HCT116 (cell line): ENCODE measurements at regions not wholly inside any gene's neighbourhood (a gene's known extent, or its start where the extent isn't known, plus 50 kb on each side); places are given as distances from the start of the nearest gene placed in this dataset.

Source experiments
- ATAC-seq: fragments of 200-7000 bp; cut with Tn5 transposase; 2 replicates; pipeline ENCODE4 v1.9.1; 2020; ENCODE audit warnings: mild to moderate bottlenecking, moderate library complexity
- BruUV-seq: library from RNA; stranded (reverse); fragments of 400-500 nt; replicated peaks from 2 replicates; lab custom pipeline; 2021; lab: Mats Ljungman, UMichigan
- CTCF ChIA-PET: fragments of 300-600 bp; sonication (Branson Sonifier 250); formaldehyde crosslinking; loops from one replicate; lab custom pipeline; 2021; ENCODE audit warnings: antibody characterized with exemption; lab: Charles Lee
- POLR2A ChIA-PET: fragments of 300-600, 350-600 bp; sonication (Branson Sonifier 250); formaldehyde crosslinking; loops from one replicate; lab custom pipeline; 2021; ENCODE audit warnings: antibody characterized with exemption; lab: Charles Lee
- RAD21 ChIA-PET, 2 experiments: fragments of 300-600 bp; sonication (Branson Sonifier 250); formaldehyde crosslinking; loops; one replicate each; lab custom pipeline; 2023; ENCODE audit warnings: low total read pairs in 2 of 2; ENCODE audit not compliant: uncharacterized antibody in 2 of 2, unreplicated experiment in 2 of 2, low non-redundant PET in 1 of 2; lab: Charles Lee
- DNase-seq: peaks from one replicate; pipeline ENCODE4 v3.0.0-alpha.2; 2010; ENCODE audit warnings: low read depth, low spot score
- H2AFZ ChIP-seq: fragments of 200-600 bp; shearing (Covaris generic), sonication (generic); 2 replicates; pipeline ENCODE4 v1.6.1; 2017; ENCODE audit warnings: low read depth, mixed run types, mixed read lengths, antibody characterized with exemption, low read length; ENCODE audit not compliant: poor library complexity, severe bottlenecking
- H3K27ac ChIP-seq: 2 replicates; pipeline ENCODE4 v1.5.1; 2012; ENCODE audit warnings: low read depth, low read length
- H3K27me3 ChIP-seq: fragments of 200-600 bp; sonication (generic); 2 replicates; pipeline ENCODE4 v1.6.1; 2016; ENCODE audit warnings: mixed run types, low read length, mixed read lengths; ENCODE audit not compliant: insufficient read depth
- H3K36me3 ChIP-seq, 2 experiments: fragments of 200-500 bp in 1 of 2; fragments of 200-600 bp in 1 of 2; sonication (Bioruptor generic) in 1 of 2; sonication (generic) in 1 of 2; 2 replicates each; pipeline versions ENCODE4 v1.5.1 to v1.6.1; 2014 to 2016; ENCODE audit warnings: low read length in 2 of 2, inconsistent platforms in 1 of 2, mixed read lengths in 1 of 2, mixed run types in 1 of 2; ENCODE audit not compliant: insufficient read depth in 2 of 2, control insufficient read depth in 1 of 2
- H3K4me1 ChIP-seq, 2 experiments: fragments of 200-600 bp in 1 of 2; sonication (generic) in 1 of 2; 2 replicates each; pipeline versions ENCODE4 v1.5.1 to v1.6.1; 2012 to 2017; ENCODE audit warnings: low read length in 2 of 2, inconsistent platforms in 1 of 2, mild to moderate bottlenecking in 1 of 2, mixed read lengths in 1 of 2, mixed run types in 1 of 2, moderate library complexity in 1 of 2; ENCODE audit not compliant: insufficient read depth in 2 of 2, control insufficient read depth in 1 of 2
- H3K4me2 ChIP-seq: fragments of 200-600 bp; sonication (generic); 2 replicates; pipeline ENCODE4 v1.6.1; 2017; ENCODE audit warnings: mixed run types, low read length, mixed read lengths
- H3K4me3 ChIP-seq, 2 experiments: fragments of 200-600 bp in 1 of 2; sonication (generic) in 1 of 2; replicated peaks in 1 of 2; 2 replicates each; pipeline ENCODE4 v1.5.1; 2011 to 2016; ENCODE audit warnings: low read length in 2 of 2, control low read depth in 1 of 2, low read depth in 1 of 2, mild to moderate bottlenecking in 1 of 2, mixed read lengths in 1 of 2, mixed run types in 1 of 2
- H3K79me2 ChIP-seq: fragments of 200-600 bp; sonication (generic); 2 replicates; pipeline ENCODE4 v1.6.1; 2017; ENCODE audit warnings: mild to moderate bottlenecking, mixed run types, low read length, moderate library complexity, mixed read lengths; ENCODE audit not compliant: insufficient read depth
- H3K9ac ChIP-seq: fragments of 200-600 bp; sonication (generic); 2 replicates; pipeline ENCODE4 v1.6.1; 2016; ENCODE audit warnings: low read length, mixed read lengths
- H3K9me2 ChIP-seq: fragments of 200-600 bp; sonication (generic), shearing (Covaris generic); 2 replicates; pipeline ENCODE4 v1.6.1; 2017; ENCODE audit warnings: mixed run types, mild to moderate bottlenecking, moderate library complexity; ENCODE audit not compliant: insufficient read depth
- H3K9me3 ChIP-seq, 2 experiments: fragments of 200-500 bp in 1 of 2; fragments of 200-600 bp in 1 of 2; sonication (Bioruptor generic) in 1 of 2; sonication (generic) in 1 of 2; 2 replicates each; pipeline ENCODE4 v1.6.1; 2014 to 2017; ENCODE audit warnings: low read length in 2 of 2, mixed read lengths in 2 of 2, inconsistent platforms in 1 of 2, low read depth in 1 of 2, mild to moderate bottlenecking in 1 of 2, mixed run types in 1 of 2, moderate library complexity in 1 of 2; ENCODE audit not compliant: control insufficient read depth in 1 of 2, insufficient read depth in 1 of 2
- H4K20me1 ChIP-seq: fragments of 200-600 bp; sonication (generic), shearing (Covaris generic); 2 replicates; pipeline ENCODE4 v1.6.1; 2017; ENCODE audit warnings: mixed run types, mild to moderate bottlenecking, moderate library complexity; ENCODE audit not compliant: insufficient read depth
- CBX3 ChIP-seq: IDR thresholded peaks from 2 replicates; pipeline ENCODE4 v1.6.1; 2012; ENCODE audit warnings: low read depth
- CEBPB ChIP-seq: IDR thresholded peaks from 2 replicates; pipeline ENCODE4 v1.6.1; 2012; ENCODE audit warnings: low read depth
- EGR1 ChIP-seq: IDR thresholded peaks from 2 replicates; pipeline ENCODE4 v1.6.1; 2012; ENCODE audit warnings: low read depth
- ELF1 ChIP-seq: IDR thresholded peaks from 2 replicates; pipeline ENCODE4 v1.6.1; 2012; ENCODE audit warnings: low read depth, borderline replicate concordance
- EZH2phosphoT487 ChIP-seq: fragments of 200-600 bp; IDR thresholded peaks from 2 replicates; pipeline ENCODE4 v1.6.1; 2018; ENCODE audit warnings: antibody characterized with exemption, borderline replicate concordance
- FOSL1 ChIP-seq: IDR thresholded peaks from 2 replicates; pipeline ENCODE4 v1.6.1; 2012; ENCODE audit warnings: low read depth
- JUND ChIP-seq: IDR thresholded peaks from 2 replicates; pipeline ENCODE4 v1.6.1; 2012
- POLR2A ChIP-seq: IDR thresholded peaks from 2 replicates; pipeline ENCODE4 v1.7.0; 2011; ENCODE audit warnings: borderline replicate concordance; ENCODE audit not compliant: insufficient read depth, insufficient read length; ENCODE audit errors: extremely low read depth
- POLR2AphosphoS5 ChIP-seq: IDR thresholded peaks from 2 replicates; pipeline ENCODE4 v1.6.1; 2011; ENCODE audit warnings: mild to moderate bottlenecking, low read depth, low read length, moderate library complexity
- RAD21 ChIP-seq: IDR thresholded peaks from 2 replicates; pipeline ENCODE4 v1.6.1; 2012; ENCODE audit warnings: low read depth, mild to moderate bottlenecking
- SIN3A ChIP-seq: IDR thresholded peaks from 2 replicates; pipeline ENCODE4 v1.6.1; 2012; ENCODE audit warnings: low read depth
- SP1 ChIP-seq: IDR thresholded peaks from 2 replicates; pipeline ENCODE4 v1.6.1; 2012; ENCODE audit warnings: low read depth
- SRF ChIP-seq: IDR thresholded peaks from 2 replicates; pipeline ENCODE4 v1.6.1; 2012; ENCODE audit warnings: low read depth
- TCF7L2 ChIP-seq: IDR thresholded peaks from 2 replicates; pipeline ENCODE4 v1.7.0; 2011; ENCODE audit warnings: borderline replicate concordance, inconsistent platforms; ENCODE audit not compliant: insufficient read depth, insufficient read length; ENCODE audit errors: extremely low read depth
- YY1 ChIP-seq: IDR thresholded peaks from 2 replicates; pipeline ENCODE4 v1.6.1; 2011; ENCODE audit warnings: low read length, low read depth, moderate library complexity, mild to moderate bottlenecking; ENCODE audit not compliant: insufficient replicate concordance; ENCODE audit errors: extremely low read depth
- ZFX ChIP-seq: fragments of 450-650 bp; IDR thresholded peaks from 2 replicates; pipeline ENCODE4 v1.6.1; 2017
- ZNF274 ChIP-seq: fragments of 200-500 bp; sonication (Bioruptor generic); IDR thresholded peaks from 2 replicates; pipeline ENCODE4 v1.6.1; 2014; ENCODE audit warnings: mild to moderate bottlenecking, low read depth, low read length, inconsistent platforms
- intact Hi-C: fragments of 100-400 bp; cut with micrococcal nuclease; formaldehyde crosslinking; loops from 2 replicates; pipeline ENCODE4 v1.10.0; 2022
- TF ChIP-seq, protein P1 (sequence below): IDR thresholded peaks from 2 replicates; pipeline ENCODE4 v1.6.1; 2011; ENCODE audit warnings: mild to moderate bottlenecking, low read length, moderate library complexity; ENCODE audit not compliant: insufficient replicate concordance; ENCODE audit errors: extremely low read depth
- TF ChIP-seq, protein P2 (sequence below): IDR thresholded peaks from 2 replicates; pipeline ENCODE4 v1.6.1; 2012
- TF ChIP-seq, protein P3 (sequence below): IDR thresholded peaks from 2 replicates; pipeline ENCODE4 v1.6.1; 2012; ENCODE audit warnings: low read depth
- TF ChIP-seq, protein P4 (sequence below): IDR thresholded peaks from 2 replicates; pipeline ENCODE4 v1.6.1; 2012
- TF ChIP-seq, protein P5 (sequence below), 3 experiments: fragments of 200-600 bp in 1 of 3; sonication (generic) in 1 of 3; IDR thresholded peaks in 2 of 3; conservative IDR thresholded peaks in 1 of 3; 2 replicates each; pipeline ENCODE4 v1.5.1; 2012 to 2017; ENCODE audit warnings: low read depth in 2 of 3, low read length in 2 of 3, antibody characterized with exemption in 1 of 3, borderline replicate concordance in 1 of 3, control low read depth in 1 of 3, mild to moderate bottlenecking in 1 of 3, mixed read lengths in 1 of 3, mixed run types in 1 of 3, moderate library complexity in 1 of 3; ENCODE audit not compliant: insufficient read depth in 1 of 3

DNA sequence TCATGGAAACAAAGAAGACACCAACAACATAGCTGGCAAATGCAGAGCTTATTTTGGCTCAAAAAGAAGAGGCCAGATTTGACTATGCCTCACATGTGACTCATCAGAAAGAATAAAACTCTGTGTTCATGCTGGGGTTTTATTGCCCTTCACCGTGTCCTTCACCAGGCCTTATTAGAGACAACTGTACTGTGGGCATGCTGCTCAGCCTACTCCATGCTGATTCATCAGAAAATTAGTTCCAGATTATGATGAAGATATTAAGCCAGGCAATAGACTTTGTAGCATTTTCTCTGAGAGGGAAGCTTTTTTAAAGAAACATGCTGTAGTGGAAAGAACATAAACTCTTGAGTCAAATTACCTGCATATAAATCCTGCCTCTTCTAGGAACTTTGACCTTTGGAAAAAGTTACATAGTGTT is 89.8 kb downstream of the CYB561 start:
- Histone ChIP-seq H3K4me2 (peak overlapping the region; percentile 23), H3K9me2 (no peaks in the 10 kb centered on the region), H3K36me3 (no peaks in the 10 kb centered on the region), H3K4me3 (no peak overlapping the region), H3K9me3 (no peaks in the 10 kb centered on the region), H4K20me1 (no peaks in the 10 kb centered on the region), H3K79me2 (no peaks in the 10 kb centered on the region), H3K27me3 (no peaks in the 10 kb centered on the region), H3K9ac (no peak overlapping the region), H2AFZ (no peak overlapping the region), H3K27ac (no peak overlapping the region), H3K4me1 (peaks cover 11 to 12% of the 10 kb centered on the region in 2 experiments)
- BruUV-seq = no TSS peak
- intact Hi-C loops = no loop called here
- peak; percentile 43 for DNase-seq
- ChIA-PET RAD21 (no interaction called here), CTCF (no interaction called here), POLR2A (no interaction called here)
- peak; percentile 93 for ATAC-seq
- TF ChIP-seq CBX3 (no peak), EZH2phosphoT487 (no peak), EGR1 (no peak), ZFX (no peak), TCF7L2 (no peak), FOSL1 (peak; percentile 69), ELF1 (no peak), SP1 (no peak), RAD21 (peak; percentile 1; the same call in 1 of the 2 replicates), POLR2AphosphoS5 (no peak), SIN3A (no peak), JUND (peak; percentile 39; the same call in 1 of the 2 replicates), POLR2A (no peak), CEBPB (no peak), YY1 (no peak), ZNF274 (no peak), SRF (no peak)
- TF ChIP-seq, protein P1, sequence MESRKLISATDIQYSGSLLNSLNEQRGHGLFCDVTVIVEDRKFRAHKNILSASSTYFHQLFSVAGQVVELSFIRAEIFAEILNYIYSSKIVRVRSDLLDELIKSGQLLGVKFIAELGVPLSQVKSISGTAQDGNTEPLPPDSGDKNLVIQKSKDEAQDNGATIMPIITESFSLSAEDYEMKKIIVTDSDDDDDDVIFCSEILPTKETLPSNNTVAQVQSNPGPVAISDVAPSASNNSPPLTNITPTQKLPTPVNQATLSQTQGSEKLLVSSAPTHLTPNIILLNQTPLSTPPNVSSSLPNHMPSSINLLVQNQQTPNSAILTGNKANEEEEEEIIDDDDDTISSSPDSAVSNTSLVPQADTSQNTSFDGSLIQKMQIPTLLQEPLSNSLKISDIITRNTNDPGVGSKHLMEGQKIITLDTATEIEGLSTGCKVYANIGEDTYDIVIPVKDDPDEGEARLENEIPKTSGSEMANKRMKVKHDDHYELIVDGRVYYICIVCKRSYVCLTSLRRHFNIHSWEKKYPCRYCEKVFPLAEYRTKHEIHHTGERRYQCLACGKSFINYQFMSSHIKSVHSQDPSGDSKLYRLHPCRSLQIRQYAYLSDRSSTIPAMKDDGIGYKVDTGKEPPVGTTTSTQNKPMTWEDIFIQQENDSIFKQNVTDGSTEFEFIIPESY = no peak
- TF ChIP-seq, protein P2, sequence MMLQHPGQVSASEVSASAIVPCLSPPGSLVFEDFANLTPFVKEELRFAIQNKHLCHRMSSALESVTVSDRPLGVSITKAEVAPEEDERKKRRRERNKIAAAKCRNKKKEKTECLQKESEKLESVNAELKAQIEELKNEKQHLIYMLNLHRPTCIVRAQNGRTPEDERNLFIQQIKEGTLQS = no peak
- TF ChIP-seq, protein P3, sequence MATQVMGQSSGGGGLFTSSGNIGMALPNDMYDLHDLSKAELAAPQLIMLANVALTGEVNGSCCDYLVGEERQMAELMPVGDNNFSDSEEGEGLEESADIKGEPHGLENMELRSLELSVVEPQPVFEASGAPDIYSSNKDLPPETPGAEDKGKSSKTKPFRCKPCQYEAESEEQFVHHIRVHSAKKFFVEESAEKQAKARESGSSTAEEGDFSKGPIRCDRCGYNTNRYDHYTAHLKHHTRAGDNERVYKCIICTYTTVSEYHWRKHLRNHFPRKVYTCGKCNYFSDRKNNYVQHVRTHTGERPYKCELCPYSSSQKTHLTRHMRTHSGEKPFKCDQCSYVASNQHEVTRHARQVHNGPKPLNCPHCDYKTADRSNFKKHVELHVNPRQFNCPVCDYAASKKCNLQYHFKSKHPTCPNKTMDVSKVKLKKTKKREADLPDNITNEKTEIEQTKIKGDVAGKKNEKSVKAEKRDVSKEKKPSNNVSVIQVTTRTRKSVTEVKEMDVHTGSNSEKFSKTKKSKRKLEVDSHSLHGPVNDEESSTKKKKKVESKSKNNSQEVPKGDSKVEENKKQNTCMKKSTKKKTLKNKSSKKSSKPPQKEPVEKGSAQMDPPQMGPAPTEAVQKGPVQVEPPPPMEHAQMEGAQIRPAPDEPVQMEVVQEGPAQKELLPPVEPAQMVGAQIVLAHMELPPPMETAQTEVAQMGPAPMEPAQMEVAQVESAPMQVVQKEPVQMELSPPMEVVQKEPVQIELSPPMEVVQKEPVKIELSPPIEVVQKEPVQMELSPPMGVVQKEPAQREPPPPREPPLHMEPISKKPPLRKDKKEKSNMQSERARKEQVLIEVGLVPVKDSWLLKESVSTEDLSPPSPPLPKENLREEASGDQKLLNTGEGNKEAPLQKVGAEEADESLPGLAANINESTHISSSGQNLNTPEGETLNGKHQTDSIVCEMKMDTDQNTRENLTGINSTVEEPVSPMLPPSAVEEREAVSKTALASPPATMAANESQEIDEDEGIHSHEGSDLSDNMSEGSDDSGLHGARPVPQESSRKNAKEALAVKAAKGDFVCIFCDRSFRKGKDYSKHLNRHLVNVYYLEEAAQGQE = no peak
- TF ChIP-seq, protein P4, sequence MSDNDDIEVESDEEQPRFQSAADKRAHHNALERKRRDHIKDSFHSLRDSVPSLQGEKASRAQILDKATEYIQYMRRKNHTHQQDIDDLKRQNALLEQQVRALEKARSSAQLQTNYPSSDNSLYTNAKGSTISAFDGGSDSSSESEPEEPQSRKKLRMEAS = peak; percentile 17; the same call in 1 of the 2 replicates
- TF ChIP-seq, protein P5, sequence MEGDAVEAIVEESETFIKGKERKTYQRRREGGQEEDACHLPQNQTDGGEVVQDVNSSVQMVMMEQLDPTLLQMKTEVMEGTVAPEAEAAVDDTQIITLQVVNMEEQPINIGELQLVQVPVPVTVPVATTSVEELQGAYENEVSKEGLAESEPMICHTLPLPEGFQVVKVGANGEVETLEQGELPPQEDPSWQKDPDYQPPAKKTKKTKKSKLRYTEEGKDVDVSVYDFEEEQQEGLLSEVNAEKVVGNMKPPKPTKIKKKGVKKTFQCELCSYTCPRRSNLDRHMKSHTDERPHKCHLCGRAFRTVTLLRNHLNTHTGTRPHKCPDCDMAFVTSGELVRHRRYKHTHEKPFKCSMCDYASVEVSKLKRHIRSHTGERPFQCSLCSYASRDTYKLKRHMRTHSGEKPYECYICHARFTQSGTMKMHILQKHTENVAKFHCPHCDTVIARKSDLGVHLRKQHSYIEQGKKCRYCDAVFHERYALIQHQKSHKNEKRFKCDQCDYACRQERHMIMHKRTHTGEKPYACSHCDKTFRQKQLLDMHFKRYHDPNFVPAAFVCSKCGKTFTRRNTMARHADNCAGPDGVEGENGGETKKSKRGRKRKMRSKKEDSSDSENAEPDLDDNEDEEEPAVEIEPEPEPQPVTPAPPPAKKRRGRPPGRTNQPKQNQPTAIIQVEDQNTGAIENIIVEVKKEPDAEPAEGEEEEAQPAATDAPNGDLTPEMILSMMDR (IDR thresholded peaks at IDR 0.05 in 2 of 3, conservative IDR thresholded peaks at IDR 0.05 in 1 of 3; ENCODE audit: borderline replicate concordance in 1 of 3, insufficient read depth in 1 of 3, low read depth in 2 of 3, low read length in 2 of 3) = no peak
